GM12872 (cell line): ENCODE measurements at regions not wholly inside any gene's neighbourhood (a gene's known extent, or its start where the extent isn't known, plus 50 kb on each side); places are given as distances from the start of the nearest gene placed in this dataset.

Experiments
- CTCF ChIP-seq: IDR thresholded peaks from 3 replicates; pipeline ENCODE4 v1.5.1; 2011; ENCODE audit warnings: low read depth, mild to moderate bottlenecking, low read length, moderate library complexity; ENCODE audit not compliant: insufficient read depth

- TF ChIP-seq CTCF: no peak
Measured at GRCh38 chr14:49946320-49947141, 53.6 kb downstream of the ARF6 start.

- TF ChIP-seq CTCF: no peak
Measured at GRCh38 chr14:49947506-49947905, 54.6 kb downstream of the ARF6 start.

GRCh38 chr14:49950275-49951228 lies 57.7 kb downstream of the ARF6 start:
- no peak for TF ChIP-seq CTCF

- TF ChIP-seq CTCF: no peak
Measured at GRCh38 chr14:49951229-49951607, 58.3 kb downstream of the ARF6 start.

- TF ChIP-seq CTCF: no peak
Measured at GRCh38 chr14:49951691-49952345, 58.9 kb downstream of the ARF6 start.

- TF ChIP-seq CTCF: no peak
Measured at GRCh38 chr14:49953196-49953595, 60.3 kb downstream of the ARF6 start.

- TF ChIP-seq CTCF: no peak
Measured at GRCh38 chr14:49954171-49954631, 61.3 kb downstream of the ARF6 start.
